ENCODE measurements at regions not wholly inside any gene's neighbourhood (a gene's known extent, or its start where the extent isn't known, plus 50 kb on each side); places are given as distances from the start of the nearest gene placed in this dataset.

DNA sequence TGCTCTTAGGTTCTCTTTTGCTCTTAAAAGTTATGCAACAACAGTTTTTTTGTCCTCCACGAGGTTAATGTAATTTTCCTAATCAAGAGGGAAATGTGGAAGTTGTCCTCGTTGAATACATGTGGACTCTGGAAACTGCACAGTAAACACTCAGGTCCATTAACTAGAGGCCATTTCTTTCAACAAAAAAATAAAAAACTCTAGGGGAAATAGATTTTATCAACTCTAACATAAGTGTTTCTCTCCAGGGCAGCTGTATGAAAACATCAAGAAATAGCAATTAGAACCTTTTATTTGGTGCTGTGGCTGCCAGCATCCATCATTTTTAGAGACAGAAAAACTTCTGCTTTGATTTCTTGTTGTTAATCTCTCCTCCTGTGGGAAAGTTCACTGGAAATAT, 288.6 kb downstream of the ICE1 start:
- no peak for DNase-seq

DNA sequence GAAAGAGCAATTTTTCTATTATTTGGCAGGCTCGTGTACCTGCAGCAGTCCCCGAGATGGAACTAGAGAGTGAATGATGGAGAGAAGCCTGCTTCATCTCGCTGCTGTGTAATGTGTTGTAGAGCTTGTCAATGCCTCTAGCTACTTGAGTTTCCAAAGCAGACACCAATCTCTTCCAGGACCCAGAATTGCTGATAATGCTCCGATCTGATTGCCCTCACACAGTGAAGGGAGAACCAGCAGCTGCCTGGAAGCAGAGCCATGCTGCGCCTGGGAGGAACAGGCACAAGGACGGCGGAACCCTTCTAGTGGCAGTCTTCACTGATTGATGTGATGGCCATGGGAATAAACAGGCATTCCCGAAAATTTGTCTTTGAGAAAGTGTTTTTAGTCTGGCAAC, 288.0 kb downstream of the ICE1 start:
- no peak for DNase-seq

DNA sequence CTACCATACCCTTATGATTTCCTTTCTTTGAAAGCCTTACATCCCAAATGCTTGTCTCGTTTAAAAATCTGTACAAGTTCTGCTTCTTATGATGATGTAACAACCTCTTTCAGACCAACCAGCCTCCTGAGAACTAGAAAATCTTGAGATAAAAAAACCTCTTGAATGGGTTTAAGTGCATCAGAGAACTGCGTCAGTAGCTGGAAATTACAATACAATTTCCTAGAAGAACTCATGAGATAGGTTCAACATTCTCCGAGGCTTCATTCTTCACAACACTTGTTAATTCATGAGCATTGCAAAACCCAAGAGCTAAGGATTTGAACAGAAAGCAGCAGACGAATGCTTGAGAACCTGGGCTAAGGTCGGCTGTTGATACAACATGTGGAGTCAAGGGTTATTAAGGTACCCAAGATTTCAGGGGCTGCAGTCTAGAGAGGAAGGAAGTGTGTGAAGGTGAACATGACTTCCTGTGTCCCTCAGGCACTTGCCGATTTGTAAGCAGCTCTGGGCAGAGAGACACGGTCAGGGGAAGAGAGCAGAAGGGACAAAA, 286.0 kb downstream of the ICE1 start:
- no peak for DNase-seq

DNA sequence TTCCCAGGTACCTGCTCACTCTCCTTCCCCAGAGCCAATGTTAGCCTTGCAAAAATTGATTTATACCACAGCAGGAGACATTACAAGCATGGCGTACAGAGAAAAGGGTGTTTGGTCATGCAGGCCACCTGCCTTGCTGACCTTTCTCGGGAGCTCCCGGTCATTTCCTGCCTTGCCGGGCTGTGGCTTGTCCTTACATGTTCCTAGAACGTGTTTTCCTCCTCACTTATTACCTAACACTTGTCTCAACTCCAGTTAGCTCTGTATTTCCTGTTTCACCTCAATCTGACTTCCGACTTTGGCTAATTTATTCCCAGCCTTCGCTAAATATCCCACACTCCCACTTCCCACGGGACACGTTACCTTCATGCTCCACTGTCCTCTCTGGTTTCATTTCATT, 282.5 kb downstream of the ICE1 start:
- no peak for DNase-seq

DNA sequence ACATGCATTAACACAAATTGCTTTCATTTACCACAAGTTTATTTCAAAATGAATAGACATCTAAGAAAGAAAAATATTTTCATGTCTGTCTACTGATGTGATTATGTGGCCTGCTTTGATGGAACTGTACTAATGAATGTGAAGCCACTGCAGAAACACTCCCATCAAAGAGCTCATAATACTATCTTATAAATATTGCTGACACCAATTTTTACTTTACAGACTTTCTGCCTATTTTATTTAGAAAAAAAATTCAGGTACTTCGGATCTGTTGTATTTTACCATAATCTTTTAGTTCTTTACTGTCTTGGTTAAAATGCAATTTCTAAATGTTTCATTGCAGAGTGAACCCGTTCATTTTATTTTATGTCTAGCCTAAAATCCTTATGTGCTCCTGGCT, 281.9 kb downstream of the ICE1 start:
- DNase-seq = no peak

DNA sequence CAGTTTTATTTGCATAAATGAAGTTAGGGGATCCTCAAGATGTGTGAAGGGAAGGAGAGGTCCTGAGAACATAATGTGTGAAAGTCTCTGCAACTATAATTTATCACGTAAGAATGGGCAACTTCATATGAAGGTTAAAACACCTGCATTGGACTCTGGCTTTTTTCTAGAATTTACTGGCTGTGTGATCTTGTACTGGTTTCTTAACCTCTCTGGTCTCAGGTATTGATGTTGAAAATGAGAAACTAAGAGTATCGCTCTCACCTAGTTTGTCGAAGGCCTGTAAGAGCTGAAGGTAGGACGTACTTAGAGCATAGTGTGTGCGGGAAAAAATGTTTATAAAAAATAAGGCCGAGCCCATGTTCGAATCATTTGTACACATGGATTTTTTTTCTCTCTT, 280.5 kb downstream of the ICE1 start:
- no peak for DNase-seq

DNA sequence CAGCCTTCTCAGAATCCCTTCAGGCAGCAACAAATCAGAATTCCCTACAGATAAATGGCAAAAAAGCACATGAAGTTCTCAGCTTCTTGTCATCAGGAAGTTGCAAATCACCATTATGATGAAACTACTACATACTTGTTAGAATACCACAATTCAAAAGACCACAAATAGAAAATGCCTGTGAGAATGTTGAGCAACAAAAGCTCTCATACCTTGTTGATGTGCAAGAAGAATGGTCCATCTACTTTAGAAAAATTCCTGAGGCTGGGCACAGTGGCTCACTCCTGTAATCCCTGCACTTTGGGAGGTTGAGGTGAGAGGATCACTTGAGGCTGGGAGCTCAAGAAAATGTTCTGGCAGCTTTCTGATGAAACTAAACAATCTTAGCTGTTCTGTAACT, 278.1 kb downstream of the ICE1 start:
- DNase-seq = no peak

DNA sequence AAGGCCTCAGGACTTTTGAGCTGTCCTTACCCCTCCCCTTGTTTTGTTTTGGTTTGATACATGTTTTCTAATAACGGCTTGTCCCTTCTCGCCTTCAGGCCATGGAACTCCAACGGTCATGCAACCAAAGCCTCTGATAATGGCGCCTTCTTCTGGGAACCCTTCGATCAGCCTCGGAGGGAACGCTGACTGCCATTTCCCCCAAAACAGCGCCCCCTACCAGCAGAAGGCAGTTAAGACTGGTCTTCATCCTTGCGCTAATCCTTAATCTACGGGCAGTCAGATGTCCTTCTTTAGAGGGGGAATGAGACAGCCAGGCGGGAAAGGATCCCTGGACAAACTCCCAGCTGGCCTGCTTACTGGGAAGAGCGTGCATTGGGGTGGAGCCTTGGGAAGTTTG, 276.6 kb downstream of the ICE1 start:
- DNase-seq = no peak

DNA sequence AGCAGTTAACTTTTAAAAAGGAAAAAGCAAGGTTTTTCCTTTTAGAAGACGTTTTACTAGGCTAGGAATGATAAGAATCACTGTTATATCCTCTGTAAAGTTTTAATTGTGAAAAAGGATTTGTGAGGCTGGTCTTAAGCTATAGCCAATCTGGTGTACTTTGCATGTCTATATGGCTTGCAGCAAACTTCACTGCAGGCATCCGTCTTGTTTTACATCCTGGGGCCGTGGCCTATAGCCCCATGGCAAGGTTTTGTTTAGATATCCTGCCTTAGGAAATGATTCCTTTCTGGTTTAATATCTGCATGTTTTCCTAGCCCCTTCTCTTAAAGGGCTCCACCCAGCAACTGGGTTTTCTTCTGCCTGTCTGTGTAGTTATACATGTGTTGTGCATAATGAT, 272.8 kb downstream of the ICE1 start:
- no peak for DNase-seq

DNA sequence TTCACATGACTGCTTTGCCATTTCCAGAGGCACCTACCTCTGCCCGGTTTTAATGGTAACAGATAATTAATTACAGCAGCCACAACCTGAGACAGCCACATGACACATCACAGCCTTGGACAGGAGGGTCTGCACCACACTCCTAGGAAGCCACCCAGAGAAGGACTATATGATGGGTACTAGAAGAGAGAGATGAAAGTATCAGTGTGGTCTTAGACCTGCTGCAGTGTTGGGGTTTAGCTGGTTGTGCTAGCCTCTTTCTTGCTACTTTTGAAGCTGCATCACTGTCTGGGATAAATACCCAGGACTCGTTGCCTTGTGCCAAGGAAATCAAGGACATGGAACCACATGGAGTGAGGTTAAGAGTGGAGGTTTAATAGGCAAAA, 266.4 kb downstream of the ICE1 start:
- no peak for DNase-seq

DNA sequence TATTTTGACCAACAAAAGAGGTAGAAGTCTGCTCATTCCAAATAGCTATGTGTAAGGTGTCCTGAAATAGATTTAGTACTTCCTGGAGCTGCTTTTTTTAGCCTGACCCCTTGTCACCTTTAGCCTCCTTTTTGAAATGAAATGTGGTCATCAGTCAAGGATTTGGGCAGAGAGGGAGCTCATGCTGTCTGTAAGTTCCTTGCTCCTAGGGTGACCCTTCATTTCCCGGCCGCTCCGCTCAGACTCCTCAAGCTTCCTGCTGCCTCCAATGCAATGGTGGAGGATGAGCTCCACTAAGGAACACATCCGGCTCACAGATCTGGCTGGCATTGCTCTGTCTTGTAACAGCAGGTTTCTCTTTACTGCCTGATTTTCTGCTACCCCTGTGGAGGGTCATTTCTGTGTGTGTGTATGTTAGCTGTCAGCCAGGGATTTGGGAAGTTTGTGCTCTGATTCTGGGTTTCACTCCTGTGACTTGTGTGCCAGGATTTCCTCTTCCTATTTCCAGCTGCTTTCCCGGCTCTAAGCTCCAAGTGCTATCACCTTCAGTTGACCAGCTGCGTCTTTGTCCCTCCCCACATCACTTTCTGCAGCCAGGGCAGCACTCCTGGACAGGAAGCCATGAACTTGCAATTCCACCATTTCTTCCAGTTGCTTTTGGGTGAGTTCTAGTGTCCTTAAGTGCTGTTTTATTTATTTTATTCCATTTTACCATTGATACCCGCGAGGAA, 265.9 kb downstream of the ICE1 start:
- DNase-seq = no peak

DNA sequence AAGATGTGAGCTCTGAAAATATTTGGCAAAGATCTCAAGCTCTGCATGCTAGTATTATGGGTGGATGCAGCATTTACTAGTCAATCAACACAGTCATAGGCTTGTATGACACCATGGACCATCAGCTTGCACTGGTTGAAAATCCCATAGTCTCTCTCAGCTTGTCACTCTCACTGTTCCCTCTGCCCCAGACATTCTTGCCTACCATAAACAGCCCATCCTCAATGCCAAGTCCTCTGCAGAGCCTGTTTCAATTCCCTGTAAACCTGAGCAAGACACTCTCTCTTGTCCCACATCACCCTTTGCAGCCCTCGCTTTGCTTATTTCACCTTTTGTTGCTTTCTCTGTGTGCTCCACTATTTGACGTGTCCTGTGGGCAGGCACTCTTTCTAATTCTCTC, 264.6 kb downstream of the ICE1 start:
- DNase-seq = no peak

DNA sequence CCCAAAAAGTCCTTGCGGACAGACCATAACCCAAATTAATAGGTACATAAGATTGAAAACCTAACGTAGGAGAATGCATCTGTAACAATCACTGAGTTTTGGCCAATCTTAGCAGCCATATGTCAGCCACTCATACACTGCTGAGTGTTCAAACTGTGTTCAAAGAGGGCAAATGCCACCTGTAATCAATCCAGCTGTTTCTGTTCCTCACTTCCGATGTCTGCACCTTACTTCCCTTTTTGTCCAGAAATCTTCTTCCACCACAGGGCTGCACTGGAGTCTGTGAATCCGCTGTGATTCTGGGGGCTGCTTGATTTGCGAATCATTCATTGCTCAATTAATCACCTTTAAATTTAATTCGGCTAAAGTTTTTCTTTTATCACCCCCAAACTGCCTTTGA, 263.9 kb downstream of the ICE1 start:
- no peak for DNase-seq

DNA sequence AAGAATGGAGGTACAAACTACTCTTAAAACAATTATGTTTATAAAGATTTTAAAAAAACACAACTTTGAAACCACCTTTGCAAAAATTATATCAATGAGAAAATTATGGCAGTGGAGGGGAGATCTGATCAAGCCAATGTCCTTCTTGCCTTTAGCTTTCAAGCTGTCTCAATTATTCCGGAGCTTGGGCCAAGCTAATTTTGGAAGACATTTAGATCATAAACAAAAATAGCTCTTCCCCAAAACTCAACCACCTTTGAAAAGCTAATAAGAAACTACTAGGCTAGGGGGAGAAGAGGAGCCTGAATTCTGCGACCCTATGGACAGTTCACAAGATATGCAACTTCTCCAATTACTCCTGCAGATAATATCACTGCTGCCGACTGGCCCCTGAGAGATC, 263.3 kb downstream of the ICE1 start:
- DNase-seq = no peak

DNA sequence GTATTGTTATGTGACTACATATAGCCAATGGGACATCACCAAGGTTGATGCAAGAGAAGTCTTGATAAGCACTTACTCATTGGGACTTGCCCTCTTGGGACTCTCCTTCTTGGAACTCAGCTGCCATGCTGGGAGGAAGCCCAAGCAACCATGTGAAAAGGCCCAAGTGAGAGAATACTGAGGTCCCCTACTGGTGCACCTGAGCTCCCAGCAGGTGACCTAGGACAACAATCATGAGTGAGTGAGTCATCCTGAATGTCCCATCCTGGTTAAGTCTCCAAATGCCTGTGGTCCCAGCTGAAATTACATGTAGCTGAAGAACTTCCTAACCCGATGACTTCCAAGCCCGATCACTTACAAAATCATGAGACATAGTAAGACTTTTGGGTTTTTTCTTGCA, 260.7 kb downstream of the ICE1 start:
- no peak for DNase-seq

DNA sequence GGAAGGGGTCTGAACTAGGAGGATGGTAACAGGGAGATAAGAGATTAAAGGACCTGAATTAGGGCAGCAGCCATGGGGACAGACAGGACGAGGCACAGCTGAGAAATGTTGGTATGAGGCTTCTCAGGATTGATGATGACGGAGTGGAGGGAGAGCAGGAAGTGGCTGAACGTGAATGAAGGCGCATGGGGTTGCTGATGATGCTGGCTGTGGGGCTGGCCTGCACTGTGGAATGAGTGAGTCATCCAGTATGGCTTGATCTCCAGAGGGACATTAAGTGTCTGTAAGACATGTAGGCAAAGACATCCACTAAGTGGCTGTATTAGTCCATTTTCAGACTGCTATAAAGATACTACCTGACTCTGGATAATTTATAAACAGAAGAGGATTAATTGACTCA, 256.4 kb downstream of the ICE1 start:
- DNase-seq = peak; percentile 85

DNA sequence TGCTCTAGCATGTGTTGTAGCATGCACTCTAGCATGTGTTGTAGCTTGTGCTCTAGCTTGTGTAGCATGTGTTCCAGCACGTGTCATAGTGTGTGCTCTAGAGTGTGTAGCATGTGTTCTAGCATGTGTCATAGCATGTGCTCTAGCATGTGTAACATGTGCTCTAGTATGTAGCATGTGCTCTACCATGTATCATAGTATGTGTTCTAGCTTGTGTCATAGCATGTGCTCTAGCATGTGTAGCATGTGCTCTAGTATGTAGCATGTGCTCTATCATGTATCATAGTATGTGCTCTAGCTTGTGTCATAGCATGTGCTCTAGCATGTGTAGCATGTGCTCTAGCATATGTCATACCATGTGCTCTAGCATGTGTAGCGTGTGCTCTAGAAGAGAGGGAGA, 255.3 kb downstream of the ICE1 start:
- DNase-seq = no peak

DNA sequence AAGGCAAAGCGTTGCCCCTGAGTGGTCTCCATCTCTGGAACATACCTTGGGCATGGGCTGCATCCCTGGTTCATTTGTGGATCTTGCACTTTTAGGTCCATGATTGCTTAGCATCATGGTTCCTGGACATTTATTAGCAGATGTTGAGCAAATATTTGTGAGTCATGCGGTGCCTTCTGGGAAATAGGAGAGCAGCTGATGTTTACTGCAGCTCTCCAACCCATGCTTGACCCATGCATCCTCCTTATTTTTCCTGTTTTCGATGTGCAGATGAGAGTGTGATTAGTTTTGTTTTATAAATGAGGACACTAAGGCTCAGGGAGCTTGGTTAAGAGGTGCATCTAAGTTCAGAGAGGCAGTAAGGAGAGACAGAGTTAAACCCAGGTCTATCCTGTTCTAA, 253.7 kb downstream of the ICE1 start:
- no peak for DNase-seq

DNA sequence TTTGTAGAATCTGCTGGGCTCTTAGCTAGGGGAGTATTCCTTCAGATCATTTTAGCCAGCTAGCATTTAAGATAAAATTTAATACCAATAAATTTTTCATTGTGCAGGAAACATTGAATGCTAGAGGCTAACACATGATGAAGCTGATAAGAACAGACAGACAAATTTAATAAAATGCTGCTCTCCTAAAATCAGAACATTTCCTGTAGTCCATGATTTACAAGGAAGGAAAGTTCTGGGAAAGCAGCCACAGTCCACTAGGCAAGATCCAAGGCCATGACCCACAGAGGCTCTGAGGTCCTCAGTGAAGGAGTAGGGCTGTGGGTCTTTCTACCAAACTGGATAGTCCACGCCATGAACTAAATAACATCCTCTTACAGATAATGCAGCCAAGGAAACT, 253.0 kb downstream of the ICE1 start:
- DNase-seq = no peak

DNA sequence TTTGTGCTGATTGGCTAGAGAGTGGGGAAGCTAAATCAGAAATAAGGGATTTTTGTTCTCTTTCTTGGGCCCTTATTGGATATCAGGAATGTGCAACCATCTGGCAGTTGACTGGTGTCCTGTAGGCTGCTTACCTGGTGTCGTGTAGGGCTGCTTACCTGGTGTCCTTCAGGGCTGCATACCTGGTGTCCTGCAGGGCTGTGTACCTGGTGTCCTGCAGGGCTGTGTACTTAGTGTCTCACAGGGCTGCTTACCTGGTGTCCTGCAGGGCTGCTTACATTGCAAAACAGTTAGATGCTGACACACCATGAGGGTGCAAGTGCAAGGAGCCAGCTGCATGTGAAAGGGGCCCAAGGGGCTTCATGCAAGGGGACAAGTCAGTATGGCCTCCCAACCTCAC, 249.3 kb downstream of the ICE1 start:
- no peak for DNase-seq

DNA sequence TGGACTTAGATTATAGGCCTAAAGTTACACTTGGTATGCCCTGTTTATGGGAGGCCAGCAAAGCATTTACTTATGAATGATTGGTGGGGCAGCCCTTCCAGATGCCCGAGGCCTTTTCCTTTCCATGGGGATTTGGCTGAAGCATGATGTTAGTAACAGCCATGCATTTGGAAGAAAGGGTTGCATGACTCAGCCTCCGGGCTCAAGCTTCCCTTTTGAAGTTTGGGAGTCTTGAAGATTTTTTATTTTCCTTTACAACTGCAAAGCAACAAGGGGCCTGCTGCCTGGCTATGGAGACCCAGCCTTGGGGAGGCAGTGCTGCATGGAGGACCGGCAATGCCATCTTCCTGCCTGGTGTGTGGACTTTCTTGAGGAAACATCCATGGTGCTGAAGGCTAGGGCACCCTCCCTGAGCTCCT, 244.7 kb downstream of the ICE1 start:
- DNase-seq = peak; percentile 63

DNA sequence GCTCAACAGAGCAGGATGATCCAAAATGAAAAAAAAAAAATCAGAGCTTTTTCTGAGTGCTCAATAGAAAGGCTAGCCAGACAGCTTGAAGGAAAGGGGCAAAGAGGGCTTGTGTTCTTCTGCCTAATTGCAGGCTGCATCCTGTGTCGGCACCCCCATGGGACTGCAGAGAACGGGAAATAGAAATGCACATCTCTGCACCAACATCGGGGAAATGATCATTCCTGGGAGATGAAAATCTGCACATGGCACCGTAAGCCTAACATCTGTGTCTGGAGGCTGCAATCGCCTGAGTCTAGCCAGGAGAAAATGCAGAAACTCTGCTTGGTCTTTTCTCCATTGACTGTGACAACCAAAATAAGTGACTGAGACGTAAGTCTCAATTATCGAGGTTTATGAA, 243.9 kb downstream of the ICE1 start:
- DNase-seq = no peak

DNA sequence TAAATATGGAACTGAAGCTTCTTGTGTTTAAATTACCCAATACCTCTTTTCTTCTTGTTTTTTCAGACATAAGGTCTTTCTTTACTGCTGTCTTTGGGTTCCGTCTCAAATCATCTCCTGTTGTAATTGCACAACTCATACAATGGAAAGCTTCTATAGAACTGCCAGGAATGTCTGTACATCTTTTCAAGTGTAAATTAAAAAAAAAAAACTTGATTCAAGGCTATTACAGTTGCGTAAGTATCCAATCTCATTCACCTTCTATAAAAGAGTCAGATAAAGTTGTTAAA, 243.5 kb downstream of the ICE1 start:
- DNase-seq = no peak

DNA sequence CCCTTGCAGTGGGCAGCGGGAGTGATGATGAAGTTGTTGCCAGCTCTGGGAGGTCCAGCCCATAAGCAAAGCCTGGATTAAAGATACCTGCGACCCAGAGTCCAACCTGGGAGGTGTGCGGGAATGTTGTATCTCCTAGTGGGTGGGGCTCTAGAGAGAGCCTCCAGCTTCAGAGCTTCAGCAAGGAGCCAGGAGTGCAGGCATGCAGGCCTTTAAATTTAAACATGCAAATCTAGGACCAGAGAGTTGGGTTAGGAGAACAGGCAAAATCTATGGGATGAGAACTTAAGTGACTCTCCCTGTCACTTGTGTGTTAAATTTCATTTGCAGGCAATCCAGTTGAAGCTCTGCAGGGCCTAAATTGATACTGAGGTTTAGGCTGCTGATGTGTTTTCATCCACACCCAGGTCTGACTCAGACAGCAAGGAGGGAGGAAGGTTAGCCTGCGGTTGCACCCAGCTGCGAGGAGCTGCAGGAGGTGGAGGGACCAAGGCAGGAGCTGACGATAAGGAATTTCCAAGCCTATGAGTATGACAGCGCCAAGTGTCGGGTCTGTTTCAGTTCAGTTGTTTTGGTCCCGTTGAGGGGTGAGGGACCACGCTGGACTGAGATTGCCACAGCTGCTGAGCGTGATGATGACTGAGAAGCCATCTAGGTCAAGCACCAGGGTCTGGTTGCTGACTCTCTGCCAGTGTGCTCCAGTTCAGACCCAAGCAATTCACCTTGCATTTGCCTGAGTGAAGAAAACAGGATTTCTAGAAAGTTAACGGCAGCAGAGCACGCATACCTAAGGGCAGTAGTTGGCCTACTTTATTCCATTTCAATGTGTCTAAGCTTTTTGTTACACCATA, 243.0 kb downstream of the ICE1 start:
- peak; percentile 57 for DNase-seq

Measured in islet precursor cell (in vitro differentiated cells).